ENCODE measurements at regions not wholly inside any gene's neighbourhood (a gene's known extent, or its start where the extent isn't known, plus 50 kb on each side); places are given as distances from the start of the nearest gene placed in this dataset.

- intact Hi-C loops (cut with DNase I), result no loop called here
- Histone ChIP-seq H3K4me1 (no peaks in the 10 kb centered on the region), H3K27ac (no peak overlapping the region), H3K4me3 (no peak overlapping the region), H3K36me3 (no peaks in the 10 kb centered on the region), H3K27me3 (peaks cover 0 to 6% (median 0%) of the 10 kb centered on the region in 4 donors), H3K9me3 (no peaks in the 10 kb centered on the region)
- TF ChIP-seq POLR2A (IDR thresholded peaks at IDR 0.05) (no peak), CTCF (IDR thresholded peaks at IDR 0.05) (no peak)
- no peak for DNase-seq
Measured at GRCh38 chr7:68456469-68456868, 1141.8 kb upstream of the AUTS2 start.

- no peak overlapping the region for H3K4me3 ChIP-seq
- no peak for DNase-seq
- 85 to 87% methylated on average over 5 of the region's 5 CpGs for WGBS, 2 donors
- no peaks in the 10 kb centered on the region for H3K9me3 ChIP-seq
- no peaks in the 10 kb centered on the region for H3K36me3 ChIP-seq
- H3K27me3 ChIP-seq, result peaks cover 0 to 6% (median 0%) of the 10 kb centered on the region in 4 donors
- H3K4me1 ChIP-seq, result no peaks in the 10 kb centered on the region
- no peak overlapping the region for H3K27ac ChIP-seq
- no peak for TF ChIP-seq CTCF (IDR thresholded peaks at IDR 0.05)
- TF ChIP-seq POLR2A (IDR thresholded peaks at IDR 0.05), result no peak
- intact Hi-C loops (cut with DNase I), result no loop called here
Measured at GRCh38 chr7:68457481-68457880, 1140.8 kb upstream of the AUTS2 start.

GRCh38 chr7:68458010-68458908 lies 1140.0 kb upstream of the AUTS2 start:
- peaks cover 0 to 2% (median 0%) of the 10 kb centered on the region in 4 donors for H3K27me3 ChIP-seq
- DNase-seq, result no peak
- H3K4me1 ChIP-seq, result no peaks in the 10 kb centered on the region
- H3K4me3 ChIP-seq, result no peak overlapping the region
- H3K9me3 ChIP-seq, result no peaks in the 10 kb centered on the region
- no peak overlapping the region for H3K27ac ChIP-seq
- H3K36me3 ChIP-seq, result no peaks in the 10 kb centered on the region
- TF ChIP-seq POLR2A (IDR thresholded peaks at IDR 0.05) (no peak), CTCF (IDR thresholded peaks at IDR 0.05) (no peak)
- intact Hi-C loops (cut with DNase I), result no loop called here
- WGBS, 2 donors, result 17 to 51% methylated on average over 3 to 5 of the region's 5 CpGs

DNA sequence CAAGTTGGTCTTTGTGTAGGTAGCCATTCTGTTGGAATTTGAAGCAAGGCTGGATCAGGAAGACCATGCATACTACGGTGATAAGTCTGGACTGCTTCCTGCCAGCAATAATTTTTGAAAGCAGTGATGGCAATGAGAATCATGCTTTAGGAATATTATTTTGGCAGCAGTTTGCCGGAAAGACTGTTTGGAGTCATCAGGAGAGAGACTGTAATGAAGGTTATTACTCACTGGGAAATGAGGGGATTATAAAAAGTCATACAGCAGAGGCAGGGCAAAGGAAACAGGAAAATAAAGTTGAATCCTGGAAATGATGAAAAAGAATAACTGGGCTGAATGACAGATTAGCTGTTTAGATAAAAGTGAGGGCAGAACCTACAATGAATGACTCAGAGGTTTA lies 1136.8 kb upstream of the AUTS2 start:
- H3K9me3 ChIP-seq, result no peaks in the 10 kb centered on the region
- H3K36me3 ChIP-seq, result no peaks in the 10 kb centered on the region
- peaks cover 0 to 3% (median 0%) of the 10 kb centered on the region in 4 donors for H3K27me3 ChIP-seq
- 35 to 40% methylated on average over 1 of the region's 2 CpGs for WGBS, 2 donors
- DNase-seq, result no peak
- no peak for TF ChIP-seq CTCF (IDR thresholded peaks at IDR 0.05)
- no peak for TF ChIP-seq POLR2A (IDR thresholded peaks at IDR 0.05)
- no peak overlapping the region for H3K27ac ChIP-seq
- H3K4me3 ChIP-seq, result no peak overlapping the region
- H3K4me1 ChIP-seq, result no peaks in the 10 kb centered on the region
- intact Hi-C loops (cut with DNase I), result no loop called here

DNA sequence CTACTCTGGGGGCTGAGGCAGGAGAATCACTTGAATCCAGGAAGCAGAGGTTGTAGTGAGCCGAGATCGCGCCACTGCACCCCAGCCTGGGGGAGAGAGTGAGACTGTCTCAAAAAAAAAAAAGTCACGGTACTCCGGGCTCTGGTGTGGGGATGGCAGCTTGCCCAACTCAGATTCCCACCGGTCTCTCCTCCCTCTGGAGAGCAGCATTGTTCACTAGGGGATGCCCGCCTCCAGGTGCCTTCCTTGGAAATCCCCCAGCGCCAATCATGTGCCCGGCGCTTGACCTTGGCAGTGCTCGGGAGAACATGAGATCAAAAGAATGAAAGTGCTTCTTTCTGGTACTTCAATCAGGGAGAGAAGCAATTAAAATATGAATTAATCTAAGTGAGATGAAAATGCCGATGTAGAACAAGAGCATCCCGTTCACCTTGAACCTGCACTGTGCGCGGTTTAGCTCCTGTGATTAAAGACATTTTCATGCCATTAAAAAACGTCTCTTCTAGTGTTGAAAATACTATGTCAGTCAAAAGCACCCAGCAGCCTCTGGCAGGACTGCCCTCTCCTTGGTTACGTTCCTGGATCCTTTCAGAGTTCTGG lies 1127.3 kb upstream of the AUTS2 start:
- Histone ChIP-seq H3K4me3 (no peak overlapping the region), H3K27ac (no peak overlapping the region), H3K4me1 (no peaks in the 10 kb centered on the region), H3K27me3 (no peaks in the 10 kb centered on the region), H3K36me3 (no peaks in the 10 kb centered on the region), H3K9me3 (peaks cover 0 to 5% (median 0%) of the 10 kb centered on the region in 3 donors)
- 51 to 69% methylated on average over 11 to 14 of the region's 17 CpGs for WGBS, 2 donors
- intact Hi-C loops (cut with DNase I), result no loop called here
- no peak for DNase-seq
- TF ChIP-seq POLR2A (IDR thresholded peaks at IDR 0.05) (no peak), CTCF (IDR thresholded peaks at IDR 0.05) (no peak)
